ENCODE measurements at regions not wholly inside any gene's neighbourhood (a gene's known extent, or its start where the extent isn't known, plus 50 kb on each side); places are given as distances from the start of the nearest gene placed in this dataset.

DNA sequence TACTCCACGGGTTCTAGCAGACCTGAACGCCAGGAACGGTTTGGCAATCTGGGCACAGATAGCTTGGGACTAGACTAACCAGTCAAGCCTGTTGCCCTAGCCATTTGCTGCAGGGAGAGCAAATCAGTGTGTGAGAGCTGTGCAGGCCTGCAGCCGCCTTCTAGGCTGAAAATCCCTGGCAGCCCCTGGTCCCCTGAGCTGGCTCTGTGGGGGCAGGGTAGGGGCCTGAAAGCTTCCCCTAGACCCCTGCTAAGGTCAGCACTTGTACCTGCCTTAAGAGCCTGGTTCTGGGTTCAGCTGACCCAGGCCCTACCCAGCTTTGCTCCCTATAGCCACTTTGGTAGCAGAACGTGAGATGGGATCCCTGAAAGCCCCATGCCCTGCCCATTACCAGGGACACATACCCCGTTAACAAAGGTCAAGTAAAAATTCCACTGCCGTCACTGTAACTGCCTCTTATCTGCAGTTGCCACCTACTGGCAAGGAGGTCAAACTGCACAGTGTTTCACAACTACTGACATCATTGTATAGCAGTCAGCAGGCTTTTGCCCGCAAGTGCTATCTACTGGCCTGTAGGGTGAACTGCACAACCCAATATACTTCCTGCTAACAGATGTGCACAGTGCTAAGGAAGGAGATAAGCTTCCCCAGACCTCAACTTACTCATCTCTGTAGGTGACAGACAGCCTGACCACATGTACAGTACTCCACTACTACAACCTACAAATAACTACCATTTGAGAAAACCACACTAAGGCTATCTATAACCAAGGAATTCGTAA, 95.1 kb upstream of the OLIG3 start:
- TF ChIP-seq RFX5 (IDR thresholded peaks at IDR 0.05; ENCODE audit: low read depth, low read length) (no peak), POLR2A (IDR thresholded peaks at IDR 0.05; ENCODE audit: low read depth, low read length) (no peak), CEBPB (IDR thresholded peaks at IDR 0.05; ENCODE audit: low read depth, low read length) (peak; percentile 60; the same call in 1 of the 2 replicates), RCOR1 (IDR thresholded peaks at IDR 0.05; ENCODE audit: insufficient replicate concordance, low read length) (no peak), SMC3 (IDR thresholded peaks at IDR 0.05; ENCODE audit: low read depth, low read length) (0 out of 2 replicates have a peak, but pooled peaks have one; percentile 13), MAFK (IDR thresholded peaks at IDR 0.05; ENCODE audit: low read depth, low read length) (no peak), FOS (IDR thresholded peaks at IDR 0.05; ENCODE audit: low read depth, low read length) (no peak), RAD21 (IDR thresholded peaks at IDR 0.05; ENCODE audit: low read length) (peak; percentile 25; the same call in 1 of the 2 replicates), MAZ (IDR thresholded peaks at IDR 0.05; ENCODE audit: borderline replicate concordance, low read depth, low read length) (no peak)
- TF ChIP-seq, protein P1, sequence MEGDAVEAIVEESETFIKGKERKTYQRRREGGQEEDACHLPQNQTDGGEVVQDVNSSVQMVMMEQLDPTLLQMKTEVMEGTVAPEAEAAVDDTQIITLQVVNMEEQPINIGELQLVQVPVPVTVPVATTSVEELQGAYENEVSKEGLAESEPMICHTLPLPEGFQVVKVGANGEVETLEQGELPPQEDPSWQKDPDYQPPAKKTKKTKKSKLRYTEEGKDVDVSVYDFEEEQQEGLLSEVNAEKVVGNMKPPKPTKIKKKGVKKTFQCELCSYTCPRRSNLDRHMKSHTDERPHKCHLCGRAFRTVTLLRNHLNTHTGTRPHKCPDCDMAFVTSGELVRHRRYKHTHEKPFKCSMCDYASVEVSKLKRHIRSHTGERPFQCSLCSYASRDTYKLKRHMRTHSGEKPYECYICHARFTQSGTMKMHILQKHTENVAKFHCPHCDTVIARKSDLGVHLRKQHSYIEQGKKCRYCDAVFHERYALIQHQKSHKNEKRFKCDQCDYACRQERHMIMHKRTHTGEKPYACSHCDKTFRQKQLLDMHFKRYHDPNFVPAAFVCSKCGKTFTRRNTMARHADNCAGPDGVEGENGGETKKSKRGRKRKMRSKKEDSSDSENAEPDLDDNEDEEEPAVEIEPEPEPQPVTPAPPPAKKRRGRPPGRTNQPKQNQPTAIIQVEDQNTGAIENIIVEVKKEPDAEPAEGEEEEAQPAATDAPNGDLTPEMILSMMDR (conservative IDR thresholded peaks at IDR 0.05; ENCODE audit: low read depth, low read length) = peak; percentile 45
